Dermis microvascular lymphatic vessel endothelial cell (primary cell): ENCODE measurements at regions not wholly inside any gene's neighbourhood (a gene's known extent, or its start where the extent isn't known, plus 50 kb on each side); places are given as distances from the start of the nearest gene placed in this dataset.

Source experiments
- DNase-seq, 2 donors: peaks; one replicate each; pipeline versions ENCODE4 v3.0.0 to v3.0.0-alpha.2; 2010; ENCODE audit warnings: low read depth in 2 of 2

GRCh38 chr12:13686260-13686659 is 295.1 kb downstream of the GRIN2B start:
- no peak for DNase-seq

GRCh38 chr12:13680916-13681315 is 300.5 kb downstream of the GRIN2B start:
- no peak for DNase-seq

GRCh38 chr12:13676880-13677279 is 304.5 kb downstream of the GRIN2B start:
- DNase-seq: no peak

- no peak for DNase-seq
Measured at GRCh38 chr12:13670285-13670866, 311.0 kb downstream of the GRIN2B start.

- DNase-seq: no peak
Measured at GRCh38 chr12:13668880-13669279, 312.5 kb downstream of the GRIN2B start.

- no peak for DNase-seq
Measured at GRCh38 chr12:13666806-13667205, 314.6 kb downstream of the GRIN2B start.

GRCh38 chr12:13661005-13661887 is 320.2 kb downstream of the GRIN2B start:
- peak; percentile 10 to 44 for DNase-seq

GRCh38 chr12:13654456-13654855 is 326.9 kb downstream of the GRIN2B start:
- DNase-seq: no peak

GRCh38 chr12:13652105-13652504 is 329.3 kb downstream of the GRIN2B start:
- DNase-seq: no peak

- DNase-seq: no peak
Measured at GRCh38 chr12:13635709-13636108, 345.7 kb downstream of the GRIN2B start.

- no peak for DNase-seq
Measured at GRCh38 chr12:13631873-13632272, 349.5 kb downstream of the GRIN2B start.

GRCh38 chr12:13630354-13630753 is 351.0 kb downstream of the GRIN2B start:
- no peak for DNase-seq

GRCh38 chr12:13628067-13628466 is 353.3 kb downstream of the GRIN2B start:
- no peak for DNase-seq

- no peak for DNase-seq
Measured at GRCh38 chr12:13627536-13627935, 353.9 kb downstream of the GRIN2B start.

- no peak for DNase-seq
Measured at GRCh38 chr12:13613297-13613696, 368.1 kb downstream of the GRIN2B start.

- no peak for DNase-seq
Measured at GRCh38 chr12:13609894-13610679, 371.3 kb downstream of the GRIN2B start.

GRCh38 chr12:13606290-13606689 is 375.1 kb downstream of the GRIN2B start:
- DNase-seq: no peak

- DNase-seq: no peak
Measured at GRCh38 chr12:13603953-13604352, 377.4 kb downstream of the GRIN2B start.

GRCh38 chr12:13602172-13602571 is 379.2 kb downstream of the GRIN2B start:
- DNase-seq: no peak

GRCh38 chr12:13599176-13599575 is 382.2 kb downstream of the GRIN2B start:
- DNase-seq: no peak

GRCh38 chr12:13597837-13598236 is 383.6 kb downstream of the GRIN2B start:
- DNase-seq: no peak

- DNase-seq: no peak
Measured at GRCh38 chr12:13597166-13597565, 384.2 kb downstream of the GRIN2B start.
